UCSD-AML1 (cell line): ENCODE measurements at regions not wholly inside any gene's neighbourhood (a gene's known extent, or its start where the extent isn't known, plus 50 kb on each side); places are given as distances from the start of the nearest gene placed in this dataset.
A peak's percentile ranks its signal among the peaks of the same experiment; 100 is the strongest.
"Not testable (repeated sequence)": the region's sequence is repeated elsewhere in the genome, so short reads cannot be mapped to it uniquely, and the experiment has no call there.

Source experiments
- DNase-seq: peaks from one replicate; lab custom pipeline; 2025; ENCODE audit not compliant: unreplicated experiment; lab: John Stamatoyannopoulos, UW

DNA sequence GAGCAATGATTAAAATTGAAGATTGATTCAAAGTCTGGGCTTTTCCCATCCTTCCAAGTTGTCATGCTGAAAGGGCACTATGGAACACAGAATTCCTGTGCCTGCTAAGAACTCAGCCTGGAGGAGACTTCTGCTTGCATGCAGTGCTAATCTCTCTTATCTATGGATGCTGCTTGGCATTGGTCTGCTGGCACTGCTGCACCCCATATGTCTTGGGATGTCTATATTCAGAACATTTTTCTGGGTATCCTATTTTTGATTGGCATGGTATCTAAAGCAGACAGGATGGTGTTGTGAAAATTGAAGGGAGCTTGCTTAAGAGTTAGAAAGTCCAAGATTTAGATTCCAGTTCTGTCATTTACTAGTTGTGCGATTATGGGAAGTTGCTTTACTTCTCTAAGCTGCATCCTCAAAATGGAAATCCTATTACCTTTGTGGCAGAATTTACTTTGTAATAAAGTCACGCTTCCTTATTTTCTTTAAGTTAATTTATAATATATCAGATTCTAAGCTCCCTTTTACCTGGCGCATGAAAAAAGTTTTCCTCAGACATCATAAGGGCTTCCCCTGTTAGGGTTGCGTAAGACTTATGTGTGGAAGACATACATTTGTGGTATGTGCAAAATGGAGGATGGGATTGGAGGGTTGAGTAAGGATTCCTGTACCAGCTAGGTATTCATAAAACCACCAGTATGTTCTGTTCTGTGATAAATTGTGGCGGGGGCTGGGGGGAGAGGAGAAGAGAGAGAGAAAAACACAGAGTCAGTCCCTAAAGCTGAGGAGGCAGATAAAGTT, 254.0 kb downstream of the DMAC1 start:
- DNase-seq = no peak

DNA sequence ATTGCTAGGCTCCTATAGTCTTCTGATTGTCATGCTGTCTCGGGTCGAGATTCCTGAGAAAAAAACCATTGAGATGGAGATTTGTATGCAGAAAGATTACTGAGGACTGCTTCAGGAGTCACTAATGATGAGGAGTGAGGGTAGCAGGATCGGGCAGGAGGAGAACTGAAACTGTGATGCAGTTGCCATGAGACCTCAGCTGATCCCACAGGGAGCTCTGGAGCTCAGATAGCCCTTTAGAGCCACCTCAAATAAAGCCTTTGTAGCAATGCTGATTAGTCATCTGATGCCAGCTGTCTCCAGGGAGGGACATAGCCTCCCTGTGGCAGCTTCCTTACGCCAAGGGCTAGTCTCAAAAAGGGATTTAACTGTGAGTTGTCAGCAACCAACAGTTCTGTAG, 256.9 kb downstream of the DMAC1 start:
- no peak for DNase-seq

DNA sequence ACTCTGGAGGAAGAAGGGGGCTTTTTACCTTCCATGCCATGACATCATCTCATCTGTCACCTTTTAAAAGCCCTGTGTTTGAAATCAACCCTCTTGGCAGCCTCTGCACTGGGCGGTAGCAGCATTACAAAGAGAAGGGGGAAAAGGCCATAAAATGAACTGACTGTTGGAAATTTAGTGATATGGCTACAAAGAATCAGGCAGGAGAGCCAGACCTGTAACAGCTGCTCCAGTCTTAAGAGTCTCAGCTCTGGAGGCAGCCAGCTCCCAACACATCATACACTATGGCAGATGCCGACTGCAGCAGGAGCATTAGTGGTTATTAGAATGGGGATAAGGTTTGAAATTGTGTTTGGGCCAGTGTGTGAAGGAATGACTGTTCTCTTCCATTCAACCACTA, 257.5 kb downstream of the DMAC1 start:
- DNase-seq = no peak

DNA sequence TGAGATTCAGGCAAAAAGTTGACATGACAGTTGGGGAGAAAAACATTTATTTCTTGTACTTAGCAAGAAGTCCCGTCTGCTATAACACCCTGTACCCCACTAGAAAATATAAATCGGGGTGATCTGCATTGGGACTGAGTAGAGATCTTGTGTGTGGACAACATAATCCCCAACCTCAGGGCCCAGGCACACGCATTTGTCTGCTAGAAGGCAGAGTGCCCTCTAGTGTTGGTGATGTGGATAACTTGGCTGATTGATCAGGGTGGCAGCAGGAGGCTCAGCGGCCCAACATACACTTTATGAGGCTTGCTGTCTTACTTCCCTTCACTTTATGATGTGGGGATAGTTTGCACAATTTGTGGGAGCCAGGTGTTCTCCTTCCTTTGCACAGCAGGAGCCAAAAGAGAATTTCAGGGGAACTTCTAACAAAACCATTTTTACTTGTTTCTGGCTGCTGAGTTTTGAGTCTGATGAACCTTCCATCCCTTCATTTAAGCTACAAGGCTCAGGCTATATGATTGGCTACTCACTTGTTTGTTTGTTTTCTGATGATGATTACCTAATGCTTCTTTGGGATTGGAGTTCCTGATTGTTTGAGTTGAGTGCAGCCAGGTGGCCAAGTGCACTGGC, 263.2 kb downstream of the DMAC1 start:
- peak; percentile 36 for DNase-seq

DNA sequence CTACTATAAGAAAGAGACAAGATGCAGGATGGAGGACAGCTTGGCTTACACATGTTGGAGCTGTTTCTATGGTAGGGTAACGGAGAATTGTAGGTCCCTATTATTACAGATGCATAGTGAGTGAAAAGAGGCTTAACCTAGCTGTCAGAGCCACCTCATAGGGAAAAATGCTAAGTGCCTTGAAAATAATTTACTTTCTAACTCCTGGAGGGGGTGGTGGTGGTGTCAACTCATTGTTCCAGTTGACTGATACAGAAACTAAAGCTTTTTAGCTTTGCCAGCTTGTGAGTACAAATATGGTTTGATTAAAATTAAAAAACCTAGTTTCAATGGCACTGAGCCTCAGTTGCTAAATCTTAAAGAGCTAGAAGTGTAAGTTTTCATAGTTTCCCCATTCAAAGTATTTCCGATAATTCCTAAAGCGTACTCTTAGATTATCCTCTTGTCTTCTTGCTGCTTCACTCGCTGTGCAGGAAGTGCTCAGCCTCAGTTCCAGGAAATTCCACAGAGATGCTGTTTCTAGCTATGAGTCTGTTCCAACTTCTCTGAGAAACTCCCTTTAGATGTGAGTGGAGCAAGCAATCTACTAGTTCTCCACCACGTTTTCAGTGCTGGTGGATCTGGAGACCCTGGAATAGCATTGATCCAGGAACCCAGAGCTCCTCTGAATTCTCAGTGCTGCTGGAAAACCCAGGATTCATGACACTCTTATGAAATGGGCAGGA, 265.2 kb downstream of the DMAC1 start:
- DNase-seq = no peak

DNA sequence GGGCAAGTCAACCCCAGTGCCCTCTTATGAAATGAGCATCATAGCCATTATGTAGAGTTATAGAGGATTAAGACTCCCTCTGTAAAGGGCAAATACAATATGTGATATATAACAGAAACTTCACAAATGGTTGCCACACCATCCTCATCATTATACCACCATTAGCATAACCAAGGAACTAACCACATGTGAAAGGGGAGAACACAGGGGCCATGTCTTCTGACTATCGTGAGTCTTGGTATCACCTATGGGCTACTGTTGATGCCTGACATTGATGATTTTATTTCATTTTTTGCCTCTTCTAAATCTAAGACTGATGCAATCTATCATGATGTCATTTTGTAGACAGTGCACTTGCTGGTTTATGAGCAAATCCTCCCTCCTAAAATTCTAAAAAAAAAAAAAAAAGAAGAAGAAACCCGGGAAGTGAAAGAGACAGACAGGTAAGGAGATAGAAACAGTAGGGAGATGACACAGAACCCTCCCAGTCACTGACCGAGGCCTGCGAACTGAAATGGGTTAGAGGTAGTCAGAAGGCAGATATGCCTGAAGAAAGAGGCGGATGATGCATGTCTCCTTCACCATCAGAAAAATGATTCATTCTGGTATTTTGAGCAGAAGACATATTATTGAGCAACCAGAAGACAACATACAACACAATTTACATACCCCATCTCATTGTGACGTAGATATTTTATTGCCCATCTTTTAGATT, 266.0 kb downstream of the DMAC1 start:
- DNase-seq = no peak

DNA sequence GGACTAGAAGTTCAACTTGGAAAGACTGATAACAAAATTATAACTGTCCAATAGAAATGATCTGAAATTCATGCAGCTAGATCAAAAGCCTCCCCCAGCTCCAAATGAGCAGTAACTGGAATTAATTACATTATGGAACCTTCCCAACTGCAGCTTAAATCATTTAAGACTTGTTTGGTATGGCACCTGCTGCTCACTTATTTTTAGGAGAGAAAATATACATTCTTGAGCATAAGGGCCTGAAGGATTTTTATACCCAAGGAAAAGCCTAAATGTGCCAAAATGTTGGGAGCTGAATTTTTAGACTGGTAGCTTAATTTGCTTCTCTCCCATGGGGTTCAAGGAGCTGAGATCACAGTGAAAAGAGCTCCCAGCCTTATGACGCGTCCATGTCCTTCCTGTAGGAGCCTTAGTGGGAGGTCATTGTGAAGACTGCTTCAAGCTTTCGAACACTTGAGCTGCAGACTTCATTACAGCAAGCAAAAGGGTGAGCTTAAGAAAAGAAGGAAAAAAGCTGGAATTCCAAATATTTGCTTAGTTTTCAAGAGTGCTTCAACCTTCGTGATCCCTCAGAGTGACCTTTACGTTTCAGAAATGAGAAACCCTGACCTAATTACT, 276.0 kb downstream of the DMAC1 start:
- DNase-seq = no peak

DNA sequence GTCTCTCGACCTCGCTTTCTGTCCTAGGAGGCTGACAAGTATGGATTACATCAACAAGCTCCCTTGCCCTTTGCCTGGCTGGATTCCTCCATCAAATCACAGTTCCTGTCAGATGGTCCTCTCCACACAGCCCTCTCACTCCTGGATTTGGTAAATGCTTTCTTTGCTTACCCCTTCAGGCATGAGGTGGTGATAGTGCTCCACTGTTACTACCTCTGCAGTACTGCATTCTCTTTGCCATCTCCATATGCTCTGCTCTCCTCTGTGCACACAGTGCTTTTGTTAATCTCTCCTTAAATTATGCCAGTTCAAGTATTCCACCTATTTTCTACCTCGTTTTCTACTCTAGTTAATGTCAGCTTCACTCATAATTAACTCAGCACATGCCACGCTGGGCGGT, 279.2 kb downstream of the DMAC1 start:
- no peak for DNase-seq

DNA sequence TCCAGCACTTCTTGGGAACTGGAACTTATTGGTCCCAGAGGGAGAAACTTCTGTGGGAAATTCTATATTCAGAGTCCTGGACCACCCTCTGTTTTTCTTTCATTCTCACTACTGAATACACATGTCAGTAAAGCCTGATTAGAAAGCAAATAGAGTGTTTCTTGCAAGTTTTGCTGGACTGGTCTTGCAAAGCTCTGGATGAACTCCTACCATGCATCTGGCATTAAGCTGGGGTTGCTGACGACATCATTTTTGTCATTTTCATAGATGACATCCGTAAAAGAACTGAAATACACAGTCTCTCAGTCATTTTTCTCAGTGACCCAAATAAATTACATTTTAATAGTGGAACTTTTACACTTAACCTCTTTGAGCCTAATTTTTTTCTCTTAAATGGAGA, 283.2 kb downstream of the DMAC1 start:
- DNase-seq = no peak

DNA sequence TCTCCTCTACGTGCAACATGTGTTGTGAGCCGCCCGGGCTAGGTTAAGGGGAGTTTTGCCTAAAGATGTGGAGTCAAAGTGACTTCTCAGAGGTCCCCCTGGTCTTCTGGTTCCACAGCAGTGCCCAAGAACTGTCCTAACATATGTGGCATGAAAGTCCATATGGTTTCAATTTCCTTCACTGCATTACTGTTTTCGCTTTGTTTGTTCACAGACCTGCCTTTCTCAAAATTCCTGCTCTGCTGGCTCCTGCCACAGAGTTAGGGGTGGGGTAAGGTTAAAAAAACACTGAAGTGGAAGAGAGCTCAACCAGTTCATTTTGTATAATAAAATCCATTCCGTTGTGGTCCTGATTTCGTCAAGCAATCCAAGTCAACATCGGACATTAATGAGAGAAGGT, 289.4 kb downstream of the DMAC1 start:
- DNase-seq = no peak

DNA sequence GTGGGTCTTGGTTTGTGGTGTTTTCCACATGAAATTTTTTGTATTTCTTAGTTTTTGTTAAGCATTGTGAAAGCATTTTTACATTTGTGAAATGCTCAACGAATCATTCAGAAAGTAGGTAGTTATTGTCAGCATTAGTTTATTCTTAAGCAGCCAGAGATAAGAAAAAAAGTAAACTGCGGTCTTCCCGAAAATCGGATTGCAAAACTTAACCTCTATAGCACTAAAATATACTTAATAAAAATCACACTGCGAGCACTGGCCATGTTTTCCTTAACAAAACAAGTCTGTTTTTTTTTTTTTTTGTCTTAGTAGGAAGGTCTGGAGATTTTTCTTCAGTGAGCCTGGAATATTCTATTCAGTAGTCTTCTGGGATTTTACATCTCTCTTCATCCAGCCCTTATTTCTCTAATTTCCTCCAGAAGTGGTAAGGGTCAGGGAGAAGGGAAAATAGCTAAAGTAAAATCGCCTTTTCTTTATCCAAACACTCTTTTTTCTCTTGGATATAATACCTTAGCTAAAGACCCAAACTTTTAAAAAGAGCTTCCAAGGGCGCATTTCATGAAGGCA, 289.9 kb downstream of the DMAC1 start:
- DNase-seq = no peak

DNA sequence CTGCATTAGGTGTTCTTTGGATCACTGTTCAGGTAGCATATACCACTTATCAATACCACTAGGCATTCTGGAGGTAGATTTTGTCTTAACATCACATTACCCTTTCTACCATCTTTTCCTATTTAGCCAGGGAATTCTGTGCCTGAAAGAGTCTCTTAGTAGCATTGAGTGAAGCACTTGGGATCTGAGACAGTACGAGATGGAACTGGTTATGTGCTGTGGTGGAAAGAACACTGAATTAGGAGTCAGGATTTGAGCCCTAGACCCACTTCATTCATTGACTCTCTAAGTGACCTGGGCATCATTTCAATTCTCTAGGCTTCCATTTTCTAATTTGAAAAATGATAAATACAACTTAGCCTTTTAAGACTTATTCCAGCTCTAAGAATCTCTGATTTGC, 291.1 kb downstream of the DMAC1 start:
- no peak for DNase-seq

DNA sequence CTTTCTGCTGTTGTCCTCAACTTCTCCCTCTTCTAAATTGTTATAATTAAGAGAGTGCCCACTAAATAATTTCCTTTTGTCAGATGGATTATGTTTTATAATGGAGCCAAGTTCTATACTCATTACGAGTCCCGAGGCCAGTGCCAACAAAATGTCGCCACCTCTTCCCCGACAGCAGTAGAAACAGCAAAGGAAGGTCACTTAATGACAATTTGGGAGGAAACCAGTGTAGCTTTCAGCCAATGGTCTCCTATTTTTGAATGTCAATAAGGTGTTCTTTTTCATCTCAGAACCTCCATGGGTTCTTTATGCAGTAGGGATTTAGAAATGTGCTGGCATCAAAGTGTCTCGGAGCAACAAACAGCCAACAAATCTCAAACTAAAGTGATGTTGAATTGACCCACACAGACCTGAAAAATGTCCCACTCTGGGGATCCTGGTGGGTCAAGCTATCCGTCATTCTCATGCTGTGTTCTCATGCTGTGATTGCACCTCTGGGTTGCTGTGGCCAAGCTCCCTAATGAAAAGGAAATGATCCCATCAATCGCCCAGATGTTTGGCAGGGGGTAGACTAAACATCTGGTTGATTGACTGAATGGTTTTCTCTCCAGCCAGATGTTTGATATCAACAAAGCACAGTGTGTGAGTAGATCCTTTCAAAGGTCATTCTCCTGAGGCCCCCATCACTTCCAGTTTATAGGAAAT, 291.9 kb downstream of the DMAC1 start:
- DNase-seq = no peak

DNA sequence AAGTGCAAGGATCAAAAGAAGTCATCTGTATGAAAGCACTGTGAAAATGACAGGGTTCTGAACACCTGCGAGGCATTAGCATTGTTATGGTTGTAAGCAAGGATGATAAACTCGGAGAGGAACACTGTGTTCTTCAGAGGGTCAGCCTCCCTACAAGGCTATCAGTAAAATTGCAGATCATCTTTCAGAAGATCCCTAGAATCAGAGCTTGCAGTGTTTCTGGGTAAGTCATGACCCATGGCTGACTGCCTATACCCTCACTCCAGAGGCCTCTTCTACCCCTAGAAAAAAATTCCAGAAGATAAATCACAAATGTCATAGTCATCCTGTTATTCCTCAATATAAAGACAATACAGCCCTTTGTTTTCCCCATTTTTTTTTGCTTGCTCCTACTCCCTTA, 292.6 kb downstream of the DMAC1 start:
- no peak for DNase-seq

DNA sequence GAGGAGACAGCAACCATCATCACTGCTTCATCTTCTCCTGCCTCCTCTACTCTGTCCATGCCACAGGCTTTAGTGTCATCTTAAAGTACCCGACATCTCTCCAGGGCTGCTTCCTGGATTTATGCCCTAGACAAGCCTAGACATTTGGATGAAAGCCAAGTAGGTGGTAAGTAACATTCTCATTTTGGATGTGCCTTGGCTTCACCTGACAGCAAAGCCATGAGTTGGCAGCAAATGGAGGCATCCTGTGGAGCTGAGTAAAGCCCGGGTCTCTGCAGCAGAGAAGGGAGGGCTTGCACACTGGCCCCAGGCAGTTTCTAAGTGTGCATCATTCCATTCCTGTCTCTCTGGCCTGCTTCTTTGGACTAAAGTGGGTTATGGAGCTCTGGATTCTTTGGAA, 299.1 kb downstream of the DMAC1 start:
- DNase-seq = no peak

DNA sequence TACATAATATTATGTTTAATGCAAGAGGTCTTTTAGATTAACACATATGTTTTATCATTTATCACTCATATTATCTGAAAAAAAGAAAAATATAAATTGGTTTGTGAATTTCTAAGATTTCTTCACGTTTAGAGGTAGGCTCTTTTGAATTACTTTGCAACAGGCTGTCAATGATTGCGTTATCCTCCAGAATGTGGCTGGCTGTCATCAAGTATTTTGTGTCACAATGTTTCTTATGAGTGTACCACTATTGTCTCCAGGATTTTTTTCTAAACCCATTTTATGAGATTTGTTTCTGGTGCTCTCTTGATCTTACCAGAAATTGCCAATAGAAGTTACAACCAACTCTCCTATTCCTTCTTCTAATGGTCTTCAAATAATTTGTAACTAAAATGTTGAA, 307.9 kb downstream of the DMAC1 start:
- DNase-seq = no peak

DNA sequence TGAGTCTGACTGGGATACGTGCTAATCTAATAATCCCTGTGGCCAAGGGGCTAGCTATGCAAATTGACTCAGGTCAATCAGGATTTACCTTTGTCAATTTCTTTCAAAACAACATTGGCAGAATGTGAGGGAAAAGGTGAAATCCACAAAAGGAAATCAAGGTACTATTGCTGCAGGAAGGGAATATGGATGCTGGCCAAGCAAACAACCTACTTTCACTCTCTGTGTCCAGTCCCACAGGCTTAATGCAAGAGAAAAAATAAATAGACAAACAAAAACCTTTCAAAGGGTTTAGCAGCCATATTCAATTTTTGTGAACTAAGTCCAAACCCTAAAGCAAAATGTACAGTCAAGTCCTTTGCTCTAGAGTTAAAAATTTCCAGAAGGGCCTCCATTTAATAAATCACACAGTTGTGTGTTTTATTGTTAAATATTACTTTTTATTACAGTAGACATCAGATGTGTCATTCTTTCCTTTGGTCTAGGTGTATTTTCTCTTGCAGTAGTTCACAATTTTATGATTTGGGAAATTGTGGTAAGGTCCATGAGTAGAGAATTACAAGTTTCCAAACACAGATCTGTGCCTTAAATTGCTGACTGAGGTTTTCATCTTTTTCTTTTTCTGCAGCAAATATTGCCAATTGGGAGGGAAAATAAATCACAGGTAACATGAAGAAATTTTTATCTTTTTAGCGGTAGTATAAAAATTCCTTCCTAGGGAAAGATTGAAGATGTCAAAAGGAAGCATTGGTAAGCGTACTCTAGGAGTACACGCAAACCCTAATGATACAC, 309.1 kb downstream of the DMAC1 start:
- DNase-seq = no peak

DNA sequence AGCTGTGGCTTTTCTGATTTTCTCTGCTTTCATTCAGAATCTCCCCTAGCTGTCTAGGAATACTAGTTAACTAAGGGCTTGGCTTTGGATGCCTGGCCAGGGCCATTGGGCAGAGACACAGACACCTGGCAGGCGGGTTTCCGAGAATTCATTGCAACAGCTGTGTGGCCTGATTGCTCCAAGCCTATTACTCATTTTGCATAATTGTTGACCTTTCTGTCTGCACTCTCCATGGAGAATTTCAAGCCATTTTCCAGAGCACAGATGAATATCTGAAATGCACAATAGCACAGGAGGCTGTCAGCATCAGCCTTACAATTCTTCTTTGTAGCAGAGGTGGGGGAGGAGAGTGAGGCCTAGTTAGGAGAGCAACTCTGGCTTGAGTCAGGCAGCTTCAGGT, 310.5 kb downstream of the DMAC1 start:
- no peak for DNase-seq

DNA sequence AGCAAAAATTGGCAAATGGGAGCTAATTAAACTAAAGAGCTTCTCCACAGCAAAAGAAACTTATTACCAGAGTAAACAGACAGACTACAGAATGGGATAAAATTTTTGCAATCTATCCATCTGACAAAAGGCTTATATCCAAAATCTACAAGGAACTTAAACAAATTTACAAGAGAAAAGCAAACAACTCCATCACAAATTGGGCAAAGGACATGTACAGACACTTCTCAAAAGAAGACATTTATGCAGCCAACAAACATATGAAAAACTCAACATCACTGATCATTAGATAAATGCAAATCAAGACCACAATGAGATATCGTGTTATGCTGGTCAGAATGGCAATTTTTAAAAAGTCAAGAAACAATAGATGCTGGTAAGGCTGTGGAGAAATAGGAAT, 315.6 kb downstream of the DMAC1 start:
- DNase-seq = not testable (repeated sequence)
